NCI-H345 treated with DMSO at 0.1 percent for 48 hours (cell line): ENCODE measurements at regions not wholly inside any gene's neighbourhood (a gene's known extent, or its start where the extent isn't known, plus 50 kb on each side); places are given as distances from the start of the nearest gene placed in this dataset.
"Not testable (repeated sequence)": the region's sequence is repeated elsewhere in the genome, so short reads cannot be mapped to it uniquely, and the experiment has no call there.

Source experiments
- DNase-seq: peaks from one replicate; lab custom pipeline; 2025; ENCODE audit not compliant: unreplicated experiment; lab: John Stamatoyannopoulos, UW

GRCh38 chr14:106145731-106146130, 619.3 kb downstream of the TMEM121 start:
- not testable (repeated sequence) for DNase-seq

DNA sequence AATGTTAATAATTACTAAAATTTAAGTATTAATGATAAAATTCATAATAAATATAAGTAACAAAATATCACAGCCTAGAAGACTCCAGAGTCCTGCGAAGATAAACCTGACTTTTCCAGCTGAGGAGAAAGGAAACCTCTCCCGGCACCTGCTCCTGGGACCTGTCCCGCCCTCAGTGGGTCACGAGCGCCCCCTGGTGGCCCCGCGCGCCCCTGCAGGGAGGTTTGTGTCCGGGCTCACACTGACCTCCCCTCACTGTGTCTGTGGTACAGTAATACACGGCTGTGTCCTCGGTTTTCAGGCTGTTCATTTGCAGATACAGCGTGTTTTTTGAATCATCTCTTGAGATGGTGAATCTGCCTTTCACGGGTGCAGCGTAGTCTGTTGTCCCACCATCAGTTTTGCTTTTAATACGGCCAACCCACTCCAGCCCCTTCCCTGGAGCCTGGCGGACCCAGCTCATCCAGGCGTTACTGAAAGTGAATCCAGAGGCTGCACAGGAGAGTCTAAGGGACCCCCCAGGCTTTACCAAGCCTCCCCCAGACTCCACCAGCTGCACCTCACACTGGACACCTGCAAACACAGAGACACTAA, 627.1 kb downstream of the TMEM121 start:
- peak; percentile 3 for DNase-seq

GRCh38 chr14:106163316-106163715, 636.9 kb downstream of the TMEM121 start:
- DNase-seq: no peak

DNA sequence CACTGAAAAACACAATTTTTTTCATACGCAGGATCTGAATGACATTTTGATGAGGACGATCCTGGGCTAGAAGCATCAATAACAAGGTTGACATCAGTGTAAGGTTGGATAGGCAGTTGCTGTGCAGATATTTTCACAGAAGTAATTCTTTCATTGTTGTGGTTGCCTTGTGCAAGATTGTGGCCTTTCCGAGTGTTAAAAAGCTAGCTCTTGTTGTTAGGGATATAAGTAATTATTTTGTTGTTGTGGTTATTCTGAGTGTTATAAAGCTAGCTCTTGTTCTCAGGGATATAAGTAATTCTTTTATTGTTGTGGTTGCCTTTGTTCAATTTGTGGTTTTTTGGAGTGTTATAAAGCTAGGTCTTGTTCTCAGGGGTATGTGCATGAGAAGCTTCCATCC, 637.4 kb downstream of the TMEM121 start:
- not testable (repeated sequence) for DNase-seq

DNA sequence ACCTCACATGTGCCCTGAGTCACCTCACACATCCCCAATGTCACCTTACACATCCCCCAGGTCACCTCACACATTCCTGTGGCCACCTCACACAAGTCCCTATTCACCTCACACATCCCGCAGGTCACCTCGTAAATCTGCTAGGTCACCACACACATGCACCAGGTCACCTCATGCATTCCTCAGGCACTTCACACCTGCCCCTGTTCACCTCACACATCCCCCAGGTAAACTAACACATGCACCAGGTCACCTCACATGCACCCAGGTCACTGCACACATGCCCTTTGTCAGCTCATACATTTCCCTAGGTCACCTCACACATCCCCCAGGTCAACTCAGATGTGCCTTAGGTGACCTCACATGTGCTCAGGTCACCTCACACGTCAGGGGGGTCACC, 639.8 kb downstream of the TMEM121 start:
- no peak for DNase-seq

DNA sequence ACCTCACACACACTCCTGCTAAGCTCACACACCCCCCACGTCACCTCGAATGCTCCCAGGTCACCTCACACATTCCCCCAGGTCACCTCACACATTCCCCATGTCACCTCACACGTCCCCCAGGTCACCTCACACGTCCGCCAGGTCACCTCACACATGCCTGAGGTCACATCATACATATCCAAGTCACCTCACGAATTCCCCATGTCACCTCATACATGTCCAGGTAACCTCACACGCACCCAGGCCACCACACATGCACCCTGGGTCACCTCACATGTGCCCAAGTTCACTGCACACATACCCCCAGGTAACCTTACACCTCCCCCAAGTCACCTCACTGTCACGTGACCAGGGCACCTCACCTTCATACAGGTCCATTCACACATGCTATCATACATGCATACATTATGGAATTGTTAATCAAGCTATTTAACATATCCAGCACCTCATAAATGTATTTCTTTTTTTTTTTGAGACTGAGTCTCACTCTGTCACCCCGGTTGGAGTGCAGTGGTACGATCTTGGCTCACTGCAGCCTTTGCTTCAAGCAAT, 640.3 kb downstream of the TMEM121 start:
- no peak for DNase-seq

- DNase-seq: not testable (repeated sequence)
These were observed 643.8 kb downstream of the TMEM121 start for GRCh38 chr14:106170163-106170658.

GRCh38 chr14:106174206-106174605, 647.8 kb downstream of the TMEM121 start:
- DNase-seq: no peak

DNA sequence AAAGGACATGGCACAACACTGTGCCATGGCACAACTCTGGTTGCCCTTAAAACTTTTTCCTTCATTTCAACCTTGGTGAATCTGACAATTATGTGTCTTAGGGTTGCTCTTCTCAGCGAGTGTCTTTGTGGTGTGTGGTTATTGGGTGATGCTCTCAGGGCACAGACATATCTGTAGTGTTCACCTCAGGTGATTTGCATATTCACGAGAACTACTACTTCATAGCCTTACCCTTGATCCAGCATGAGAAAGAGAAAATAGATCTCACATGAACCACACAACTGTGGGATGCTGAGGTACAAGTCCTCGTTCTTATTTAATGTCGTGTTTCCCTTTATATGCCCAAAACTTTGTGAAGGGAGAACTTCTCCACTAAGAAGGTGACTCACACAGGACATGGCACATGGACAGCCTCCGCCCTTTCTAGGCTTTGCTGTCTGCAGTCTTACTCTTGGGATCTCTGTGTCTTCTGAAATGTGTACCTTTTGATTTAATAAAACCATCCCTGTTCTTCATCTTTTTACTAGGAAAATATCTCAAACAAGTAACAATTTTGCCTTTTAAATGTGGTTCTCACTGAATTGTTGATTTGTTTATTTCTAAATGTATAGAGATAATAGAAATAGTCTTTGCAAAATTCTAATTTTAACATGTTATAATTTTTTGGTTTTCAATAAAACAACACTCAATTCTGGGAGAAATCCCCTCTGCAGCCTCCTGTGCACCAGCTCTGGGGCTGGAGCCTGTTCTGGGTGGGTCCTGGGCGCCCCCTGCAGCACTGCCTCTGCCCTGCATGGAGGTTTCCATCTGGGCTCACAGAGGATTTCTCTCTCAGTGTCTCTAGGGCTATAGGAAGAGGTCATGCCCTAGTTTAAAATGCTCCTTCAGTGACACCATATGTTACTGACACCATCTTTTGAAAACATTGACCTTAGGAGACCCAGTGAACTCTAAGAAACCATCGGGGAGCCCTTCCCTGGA, 651.2 kb downstream of the TMEM121 start:
- not testable (repeated sequence) for DNase-seq

GRCh38 chr14:106179761-106180160, 653.4 kb downstream of the TMEM121 start:
- no peak for DNase-seq

DNA sequence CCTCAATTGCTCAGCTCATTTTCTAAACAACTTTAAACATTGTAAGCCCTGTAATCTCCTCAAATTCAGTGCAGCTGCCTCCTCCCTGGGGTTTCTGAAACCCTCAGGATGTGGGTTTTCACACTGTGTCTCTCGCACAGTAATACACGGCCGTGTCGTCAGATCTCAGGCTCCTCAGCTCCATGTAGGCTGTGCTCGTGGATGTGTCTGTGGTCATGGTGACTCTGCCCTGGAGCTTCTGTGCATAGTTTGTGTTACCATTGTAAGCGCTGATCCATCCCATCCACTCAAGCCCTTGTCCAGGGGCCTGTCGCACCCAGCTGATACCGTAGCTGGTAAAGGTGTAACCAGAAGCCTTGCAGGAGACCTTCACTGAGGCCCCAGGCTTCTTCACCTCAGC, 658.4 kb downstream of the TMEM121 start:
- not testable (repeated sequence) for DNase-seq

DNA sequence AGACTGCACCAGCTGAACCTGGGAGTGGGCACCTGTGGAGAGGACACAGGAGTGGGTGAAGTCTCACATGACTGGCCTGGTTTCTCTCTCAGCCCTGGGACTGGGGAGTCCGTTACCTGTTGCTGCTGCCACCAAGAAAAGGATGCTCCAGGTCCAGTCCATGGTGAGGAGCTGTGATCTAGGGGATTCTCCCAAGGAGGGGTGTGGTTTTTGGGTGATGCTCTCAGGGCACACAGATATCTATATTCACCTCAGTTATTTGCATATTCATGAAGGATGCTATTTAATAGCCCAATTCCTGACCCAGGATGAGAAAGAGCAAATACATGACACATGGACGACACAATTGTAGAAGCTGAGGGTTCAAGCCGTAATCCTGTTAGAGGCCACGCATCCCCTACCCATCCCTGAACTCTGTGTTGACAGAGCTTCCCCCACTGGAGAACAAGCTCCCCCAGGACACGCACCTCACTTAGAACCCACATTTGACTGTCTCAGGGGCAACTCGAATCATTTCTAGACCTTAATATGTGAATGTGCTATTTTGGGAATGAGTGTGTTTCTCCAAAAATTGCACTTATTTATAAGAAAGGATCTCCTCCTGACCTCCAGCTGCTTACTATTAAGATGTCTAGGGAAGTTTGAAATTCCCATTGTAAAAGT, 658.9 kb downstream of the TMEM121 start:
- not testable (repeated sequence) for DNase-seq

- no peak for DNase-seq
These were observed 659.5 kb downstream of the TMEM121 start for GRCh38 chr14:106185837-106186233.

- DNase-seq: no peak
These were observed 660.8 kb downstream of the TMEM121 start for GRCh38 chr14:106187216-106187615.

DNA sequence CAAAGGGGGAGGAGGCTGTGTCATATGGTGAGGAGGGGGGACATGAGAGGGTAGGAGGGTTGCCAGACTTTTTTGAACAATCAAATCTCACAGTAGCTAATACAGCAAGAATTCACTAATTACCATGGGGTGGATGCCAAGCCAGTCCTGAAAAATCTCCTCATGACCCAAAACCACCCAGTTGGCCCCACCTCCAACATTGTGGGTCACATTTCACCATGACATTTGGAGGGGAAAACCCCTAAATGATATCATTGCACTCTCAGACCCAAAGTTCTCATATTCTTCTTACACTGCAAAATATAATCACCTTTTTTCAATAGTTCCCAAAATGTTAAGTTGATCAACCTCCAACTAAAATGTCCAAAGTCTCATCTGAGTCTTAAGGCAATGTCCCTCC, 666.3 kb downstream of the TMEM121 start:
- not testable (repeated sequence) for DNase-seq

DNA sequence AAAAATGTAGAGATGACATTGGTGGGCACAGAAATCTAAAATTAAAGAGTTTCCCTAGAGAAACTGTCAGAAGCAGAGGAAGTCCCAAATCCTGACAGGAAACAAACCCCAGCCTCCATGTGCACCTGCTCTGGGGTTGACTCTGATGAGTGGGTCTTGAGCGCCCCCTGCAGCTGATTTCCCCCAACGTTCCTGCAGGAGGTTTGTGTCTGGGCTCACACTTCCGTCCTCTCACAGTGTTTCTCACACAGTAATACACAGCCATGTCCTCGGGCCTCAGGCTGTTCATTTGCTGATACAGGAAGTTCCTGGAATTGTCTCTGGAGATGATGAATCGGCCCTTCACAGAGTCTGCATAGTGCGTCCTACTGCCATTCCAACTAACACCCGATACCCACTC, 670.1 kb downstream of the TMEM121 start:
- DNase-seq: not testable (repeated sequence)

DNA sequence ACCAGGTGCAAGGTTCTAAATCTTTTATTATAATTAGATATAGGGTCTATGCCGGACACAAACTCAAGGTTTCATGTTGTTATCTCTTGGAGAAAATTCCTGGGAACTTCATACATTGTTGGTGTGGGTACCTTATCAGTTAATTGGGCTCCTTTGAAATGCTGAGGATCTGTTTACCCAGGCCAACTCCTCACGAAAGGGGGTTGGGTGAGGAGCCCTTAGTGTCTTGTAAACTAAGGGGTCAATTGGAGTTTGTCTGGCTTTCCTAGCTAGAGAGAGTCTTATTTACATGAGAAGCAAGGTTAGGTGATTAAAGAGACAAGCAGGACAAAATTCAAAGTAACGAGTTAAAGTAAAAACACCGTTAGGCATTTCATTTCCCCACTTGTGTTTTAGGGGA, 670.9 kb downstream of the TMEM121 start:
- not testable (repeated sequence) for DNase-seq

- no peak for DNase-seq
These were observed 672.7 kb downstream of the TMEM121 start for GRCh38 chr14:106199097-106199496.

- no peak for DNase-seq
These were observed 674.3 kb downstream of the TMEM121 start for GRCh38 chr14:106200541-106201315.

DNA sequence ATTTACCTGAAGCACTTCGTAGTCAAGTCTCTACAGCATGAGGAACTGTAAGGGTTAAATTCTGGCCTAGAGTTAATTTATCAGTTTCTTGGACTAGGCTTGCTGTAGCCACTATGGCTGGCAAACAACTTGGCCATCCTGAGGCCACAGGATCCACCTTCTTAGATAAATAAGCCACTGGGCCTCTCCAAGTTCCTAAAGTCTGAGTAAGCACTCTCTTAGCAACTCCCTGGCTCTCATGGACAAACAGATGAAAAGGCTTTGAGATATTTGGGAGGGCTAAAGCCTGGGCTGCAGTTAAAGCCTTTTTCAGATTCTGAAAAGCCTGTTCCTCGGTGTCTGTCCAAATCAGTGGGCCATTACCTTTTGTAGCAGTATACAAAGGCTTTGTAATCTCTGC, 675.0 kb downstream of the TMEM121 start:
- no peak for DNase-seq
